ENCODE measurements at regions not wholly inside any gene's neighbourhood (a gene's known extent, or its start where the extent isn't known, plus 50 kb on each side); places are given as distances from the start of the nearest gene placed in this dataset.

DNA sequence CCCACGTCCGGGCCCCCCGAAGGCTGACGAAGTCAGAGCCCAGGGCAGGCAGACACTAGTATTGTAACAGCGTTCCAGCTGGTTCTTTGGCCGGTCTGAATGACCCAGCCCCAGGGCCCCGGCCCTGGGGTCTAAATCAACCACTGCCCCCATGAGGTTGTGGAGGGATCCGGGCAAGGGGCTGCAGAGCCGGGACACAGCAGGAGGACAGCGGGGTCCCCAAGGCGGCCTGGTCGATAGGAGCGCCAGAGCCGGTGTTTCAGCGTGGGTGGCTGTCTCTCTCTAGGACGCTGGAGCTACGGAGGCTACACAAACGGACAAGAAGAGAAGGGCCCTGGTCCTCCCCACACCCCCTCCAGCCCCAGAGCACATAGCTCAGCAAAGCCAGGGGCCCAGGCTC is 101.8 kb downstream of the RBFOX3 start:
- no peak for TF ChIP-seq POLR2A (IDR thresholded peaks at IDR 0.05; ENCODE audit: low read depth, low read length)
- TF ChIP-seq, protein P1, sequence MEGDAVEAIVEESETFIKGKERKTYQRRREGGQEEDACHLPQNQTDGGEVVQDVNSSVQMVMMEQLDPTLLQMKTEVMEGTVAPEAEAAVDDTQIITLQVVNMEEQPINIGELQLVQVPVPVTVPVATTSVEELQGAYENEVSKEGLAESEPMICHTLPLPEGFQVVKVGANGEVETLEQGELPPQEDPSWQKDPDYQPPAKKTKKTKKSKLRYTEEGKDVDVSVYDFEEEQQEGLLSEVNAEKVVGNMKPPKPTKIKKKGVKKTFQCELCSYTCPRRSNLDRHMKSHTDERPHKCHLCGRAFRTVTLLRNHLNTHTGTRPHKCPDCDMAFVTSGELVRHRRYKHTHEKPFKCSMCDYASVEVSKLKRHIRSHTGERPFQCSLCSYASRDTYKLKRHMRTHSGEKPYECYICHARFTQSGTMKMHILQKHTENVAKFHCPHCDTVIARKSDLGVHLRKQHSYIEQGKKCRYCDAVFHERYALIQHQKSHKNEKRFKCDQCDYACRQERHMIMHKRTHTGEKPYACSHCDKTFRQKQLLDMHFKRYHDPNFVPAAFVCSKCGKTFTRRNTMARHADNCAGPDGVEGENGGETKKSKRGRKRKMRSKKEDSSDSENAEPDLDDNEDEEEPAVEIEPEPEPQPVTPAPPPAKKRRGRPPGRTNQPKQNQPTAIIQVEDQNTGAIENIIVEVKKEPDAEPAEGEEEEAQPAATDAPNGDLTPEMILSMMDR (IDR thresholded peaks at IDR 0.05; ENCODE audit: extremely low read depth in 1 of 2, insufficient read depth in 1 of 2, low read depth in 1 of 2, low read length in 2 of 2) = no peak
- TF ChIP-seq POLR2AphosphoS5 (IDR thresholded peaks at IDR 0.05; ENCODE audit: insufficient read depth, low read depth, low read length) = no peak
